ENCODE measurements at regions not wholly inside any gene's neighbourhood (a gene's known extent, or its start where the extent isn't known, plus 50 kb on each side); places are given as distances from the start of the nearest gene placed in this dataset.
"Not testable (repeated sequence)": the region's sequence is repeated elsewhere in the genome, so short reads cannot be mapped to it uniquely, and the experiment has no call there.

- DNase-seq = no peak
Observed at GRCh38 chr6:119676961-119677360, 327.4 kb upstream of the MAN1A1 start.

- no peak for DNase-seq
Observed at GRCh38 chr6:119676230-119676629, 326.7 kb upstream of the MAN1A1 start.

- DNase-seq = no peak
Observed at GRCh38 chr6:119673741-119674140, 324.2 kb upstream of the MAN1A1 start.

GRCh38 chr6:119672725-119673124 is 323.2 kb upstream of the MAN1A1 start:
- DNase-seq = no peak

- DNase-seq = no peak
Observed at GRCh38 chr6:119671105-119671504, 321.5 kb upstream of the MAN1A1 start.

GRCh38 chr6:119669221-119669620 is 319.7 kb upstream of the MAN1A1 start:
- no peak for DNase-seq

GRCh38 chr6:119665432-119665831 is 315.9 kb upstream of the MAN1A1 start:
- DNase-seq = not testable (repeated sequence)

GRCh38 chr6:119661628-119662027 is 312.1 kb upstream of the MAN1A1 start:
- no peak for DNase-seq

GRCh38 chr6:119661078-119661477 is 311.5 kb upstream of the MAN1A1 start:
- DNase-seq = no peak

- no peak for DNase-seq
Observed at GRCh38 chr6:119658917-119659316, 309.4 kb upstream of the MAN1A1 start.

- no peak for DNase-seq
Observed at GRCh38 chr6:119655124-119655523, 305.6 kb upstream of the MAN1A1 start.

- DNase-seq = no peak
Observed at GRCh38 chr6:119653329-119653728, 303.8 kb upstream of the MAN1A1 start.

GRCh38 chr6:119649531-119649930 is 300.0 kb upstream of the MAN1A1 start:
- no peak for DNase-seq

- DNase-seq = no peak
Observed at GRCh38 chr6:119647309-119647708, 297.7 kb upstream of the MAN1A1 start.

GRCh38 chr6:119643876-119644275 is 294.3 kb upstream of the MAN1A1 start:
- no peak for DNase-seq

GRCh38 chr6:119637768-119638167 is 288.2 kb upstream of the MAN1A1 start:
- no peak for DNase-seq

GRCh38 chr6:119636060-119636459 is 286.5 kb upstream of the MAN1A1 start:
- no peak for DNase-seq

GRCh38 chr6:119633461-119633860 is 283.9 kb upstream of the MAN1A1 start:
- no peak for DNase-seq

- DNase-seq = no peak
Observed at GRCh38 chr6:119630561-119631192, 281.1 kb upstream of the MAN1A1 start.

GRCh38 chr6:119628691-119629594 is 279.4 kb upstream of the MAN1A1 start:
- DNase-seq = peak; percentile 4

GRCh38 chr6:119627908-119628669 is 278.5 kb upstream of the MAN1A1 start:
- DNase-seq = peak; percentile 77

GRCh38 chr6:119626884-119627619 is 277.5 kb upstream of the MAN1A1 start:
- DNase-seq = no peak

All from NCI-H226 (cell line).